ENCODE measurements at regions not wholly inside any gene's neighbourhood (a gene's known extent, or its start where the extent isn't known, plus 50 kb on each side); places are given as distances from the start of the nearest gene placed in this dataset.
"Not testable (repeated sequence)": the region's sequence is repeated elsewhere in the genome, so short reads cannot be mapped to it uniquely, and the experiment has no call there.

GRCh38 chr12:47393403-47393790 lies 312.4 kb downstream of the RPAP3 start:
- no peak for DNase-seq (ENCODE audit: extremely low read depth in 1 of 11, low read depth in 9 of 11, low spot score in 4 of 11)

GRCh38 chr12:47391566-47391965 lies 311.8 kb upstream of the AMIGO2 start:
- no peak for DNase-seq (ENCODE audit: extremely low read depth in 1 of 11, low read depth in 9 of 11, low spot score in 4 of 11)

- no peak for DNase-seq (ENCODE audit: extremely low read depth in 1 of 11, low read depth in 9 of 11, low spot score in 4 of 11)
These were observed 309.0 kb upstream of the AMIGO2 start for GRCh38 chr12:47388712-47389111.

GRCh38 chr12:47387994-47388393 lies 308.2 kb upstream of the AMIGO2 start:
- no peak for DNase-seq (ENCODE audit: extremely low read depth in 1 of 11, low read depth in 9 of 11, low spot score in 4 of 11)

GRCh38 chr12:47385653-47386052 lies 305.9 kb upstream of the AMIGO2 start:
- no peak for DNase-seq (ENCODE audit: extremely low read depth in 1 of 11, low read depth in 9 of 11, low spot score in 4 of 11)

GRCh38 chr12:47383942-47384341 lies 304.2 kb upstream of the AMIGO2 start:
- no peak for DNase-seq (ENCODE audit: extremely low read depth in 1 of 11, low read depth in 9 of 11, low spot score in 4 of 11)

- DNase-seq (ENCODE audit: extremely low read depth in 1 of 11, low read depth in 9 of 11, low spot score in 4 of 11): no peak
These were observed 302.5 kb upstream of the AMIGO2 start for GRCh38 chr12:47382305-47382704.

GRCh38 chr12:47378907-47379306 lies 299.1 kb upstream of the AMIGO2 start:
- DNase-seq (ENCODE audit: extremely low read depth in 1 of 11, low read depth in 9 of 11, low spot score in 4 of 11): no peak

- DNase-seq (ENCODE audit: extremely low read depth in 1 of 11, low read depth in 9 of 11, low spot score in 4 of 11): no peak
These were observed 298.4 kb upstream of the AMIGO2 start for GRCh38 chr12:47378222-47378582.

- peak in 1 of 11 donors; percentile 42 for DNase-seq (ENCODE audit: extremely low read depth in 1 of 11, low read depth in 9 of 11, low spot score in 4 of 11)
These were observed 297.9 kb upstream of the AMIGO2 start for GRCh38 chr12:47377414-47378221.

GRCh38 chr12:47376927-47377326 lies 297.2 kb upstream of the AMIGO2 start:
- DNase-seq (ENCODE audit: extremely low read depth in 1 of 11, low read depth in 9 of 11, low spot score in 4 of 11): no peak

- no peak for DNase-seq (ENCODE audit: extremely low read depth in 1 of 11, low read depth in 9 of 11, low spot score in 4 of 11)
These were observed 293.9 kb upstream of the AMIGO2 start for GRCh38 chr12:47373554-47374150.

GRCh38 chr12:47370421-47370820 lies 290.7 kb upstream of the AMIGO2 start:
- DNase-seq (ENCODE audit: extremely low read depth in 1 of 11, low read depth in 9 of 11, low spot score in 4 of 11): no peak

GRCh38 chr12:47369085-47369484 lies 289.3 kb upstream of the AMIGO2 start:
- no peak for DNase-seq (ENCODE audit: extremely low read depth in 1 of 11, low read depth in 9 of 11, low spot score in 4 of 11)

GRCh38 chr12:47367912-47368537 lies 288.3 kb upstream of the AMIGO2 start:
- no peak for DNase-seq (ENCODE audit: extremely low read depth in 1 of 11, low read depth in 9 of 11, low spot score in 4 of 11)

- no peak for DNase-seq (ENCODE audit: extremely low read depth in 1 of 11, low read depth in 9 of 11, low spot score in 4 of 11)
These were observed 286.8 kb upstream of the AMIGO2 start for GRCh38 chr12:47366579-47366978.

- DNase-seq (ENCODE audit: extremely low read depth in 1 of 11, low read depth in 9 of 11, low spot score in 4 of 11): no peak
These were observed 286.4 kb upstream of the AMIGO2 start for GRCh38 chr12:47366157-47366556.

- DNase-seq (ENCODE audit: extremely low read depth in 1 of 11, low read depth in 9 of 11, low spot score in 4 of 11): not testable (repeated sequence)
These were observed 285.8 kb upstream of the AMIGO2 start for GRCh38 chr12:47365443-47366076.

- DNase-seq (ENCODE audit: extremely low read depth in 1 of 11, low read depth in 9 of 11, low spot score in 4 of 11): no peak
These were observed 284.5 kb upstream of the AMIGO2 start for GRCh38 chr12:47364261-47364660.

GRCh38 chr12:47362126-47362705 lies 282.5 kb upstream of the AMIGO2 start:
- DNase-seq (ENCODE audit: extremely low read depth in 1 of 11, low read depth in 9 of 11, low spot score in 4 of 11): no peak
